HEK293T (cell line): ENCODE measurements at regions not wholly inside any gene's neighbourhood (a gene's known extent, or its start where the extent isn't known, plus 50 kb on each side); places are given as distances from the start of the nearest gene placed in this dataset.

Experiments used
- L3MBTL2 ChIP-seq: fragments of 450-650 bp; conservative IDR thresholded peaks from 2 replicates; pipeline ENCODE4 v1.6.1; 2016; ENCODE audit warnings: mild to moderate bottlenecking
- NFRKB ChIP-seq: fragments of 450-650 bp; IDR thresholded peaks from 2 replicates; pipeline ENCODE4 v1.6.1; 2016; ENCODE audit warnings: mild to moderate bottlenecking, moderate library complexity
- PKNOX1 ChIP-seq: fragments of 450-650 bp; IDR thresholded peaks from 2 replicates; pipeline ENCODE4 v1.6.1; 2016
- SUZ12 ChIP-seq: fragments of 450-650 bp; IDR thresholded peaks from 2 replicates; pipeline ENCODE4 v1.6.1; 2016; ENCODE audit warnings: mild to moderate bottlenecking

GRCh38 chr5:56692359-56693219 is 122.8 kb upstream of the MAP3K1 start:
- TF ChIP-seq NFRKB (no peak), L3MBTL2 (no peak), PKNOX1 (no peak), SUZ12 (no peak)
